Vagina (tissue), 2 donors: ENCODE measurements at regions not wholly inside any gene's neighbourhood (a gene's known extent, or its start where the extent isn't known, plus 50 kb on each side); places are given as distances from the start of the nearest gene placed in this dataset.
"Not testable (repeated sequence)": the region's sequence is repeated elsewhere in the genome, so short reads cannot be mapped to it uniquely, and the experiment has no call there.

Experiments used
- DNase-seq, 2 donors: peaks; one replicate each; pipeline ENCODE4 v3.0.0-alpha.2; 2017; ENCODE audit errors: extremely low spot score in 2 of 2
- H3K27ac ChIP-seq: fragments of 200-600 bp; sonication (generic); one replicate; pipeline ENCODE4 v1.5.1; 2019
- H3K27me3 ChIP-seq: fragments of 200-600 bp; sonication (generic); one replicate; pipeline ENCODE4 v1.5.1; 2019
- H3K36me3 ChIP-seq, 2 donors: fragments of 200-600 bp; sonication (generic); one replicate each; pipeline ENCODE4 v1.5.1; 2017 to 2019
- H3K4me1 ChIP-seq: fragments of 200-600 bp; sonication (generic); one replicate; pipeline ENCODE4 v1.5.1; 2019
- H3K4me3 ChIP-seq, 2 donors: fragments of 200-600 bp; sonication (generic); 1 replicate in 1 of 2; 2 replicates in 1 of 2; pipeline ENCODE4 v1.5.1; 2016 to 2019
- H3K9me3 ChIP-seq: fragments of 200-600 bp; sonication (generic); one replicate; pipeline ENCODE4 v1.5.1; 2019
- CTCF ChIP-seq, 3 experiments: fragments of 450-650 bp in 2 of 3; fragments of 200-600 bp in 1 of 3; sonication (generic) in 1 of 3; IDR thresholded peaks; one replicate each; pipeline ENCODE4 v1.5.1; 2017 to 2019; ENCODE audit warnings: antibody characterized with exemption in 3 of 3, mild to moderate bottlenecking in 2 of 3, moderate library complexity in 2 of 3
- POLR2A ChIP-seq, 2 donors: fragments of 450-650 bp; IDR thresholded peaks; one replicate each; pipeline ENCODE4 v1.6.1; 2017; ENCODE audit warnings: antibody characterized with exemption in 2 of 2, mild to moderate bottlenecking in 2 of 2, moderate library complexity in 2 of 2
- POLR2AphosphoS5 ChIP-seq, 2 donors: sonication (generic); formaldehyde crosslinking; IDR thresholded peaks; one replicate each; pipeline ENCODE4 v1.9.0; 2017; ENCODE audit warnings: antibody characterized with exemption in 2 of 2, mild to moderate bottlenecking in 2 of 2, low read depth in 1 of 2; ENCODE audit not compliant: insufficient read depth in 1 of 2
- intact Hi-C: fragments of 100-400 bp; cut with DNase I; formaldehyde crosslinking; loops from one replicate; pipeline ENCODE4 v1.15.1; 2023

GRCh38 chr7:56213574-56213973 lies 97.4 kb upstream of the NUPR2 start:
- peak; percentile 6 to 77 for DNase-seq
- Histone ChIP-seq H3K4me3 (no peak overlapping the region), H3K4me1 (no peaks in the 10 kb centered on the region), H3K27me3 (no peaks in the 10 kb centered on the region), H3K9me3 (no peaks in the 10 kb centered on the region), H3K27ac (no peak overlapping the region), H3K36me3 (no peaks in the 10 kb centered on the region)
- intact Hi-C loops, result no loop called here
- no peak for TF ChIP-seq POLR2A (IDR thresholded peaks at IDR 0.05)
- no peak for TF ChIP-seq CTCF (IDR thresholded peaks at IDR 0.05)
- no peak for TF ChIP-seq POLR2AphosphoS5 (IDR thresholded peaks at IDR 0.05; ENCODE audit: insufficient read depth in 1 of 2, low read depth in 1 of 2)

- intact Hi-C loops, result no loop called here
- DNase-seq, result no peak
- TF ChIP-seq POLR2A (IDR thresholded peaks at IDR 0.05), result no peak
- TF ChIP-seq POLR2AphosphoS5 (IDR thresholded peaks at IDR 0.05; ENCODE audit: insufficient read depth in 1 of 2, low read depth in 1 of 2), result no peak
- TF ChIP-seq CTCF (IDR thresholded peaks at IDR 0.05), result no peak
- Histone ChIP-seq H3K27me3 (no peaks in the 10 kb centered on the region), H3K4me3 (no peak overlapping the region), H3K9me3 (no peaks in the 10 kb centered on the region), H3K27ac (no peak overlapping the region), H3K36me3 (no peaks in the 10 kb centered on the region), H3K4me1 (no peaks in the 10 kb centered on the region)
Measured at GRCh38 chr7:56206420-56206819, 90.2 kb upstream of the NUPR2 start.

GRCh38 chr7:56199639-56200038 lies 83.4 kb upstream of the NUPR2 start:
- intact Hi-C loops, result no loop called here
- Histone ChIP-seq H3K27me3 (no peaks in the 10 kb centered on the region), H3K27ac (no peak overlapping the region), H3K36me3 (no peaks in the 10 kb centered on the region), H3K9me3 (no peaks in the 10 kb centered on the region), H3K4me3 (no peak overlapping the region), H3K4me1 (no peaks in the 10 kb centered on the region)
- no peak for TF ChIP-seq POLR2A (IDR thresholded peaks at IDR 0.05)
- DNase-seq, result no peak

- not testable (repeated sequence) for DNase-seq
Measured at GRCh38 chr7:56196195-56196594, 80.0 kb upstream of the NUPR2 start.

GRCh38 chr7:56188823-56189346 lies 72.7 kb upstream of the NUPR2 start:
- H3K27me3 ChIP-seq, result no peaks in the 10 kb centered on the region
- no peaks in the 10 kb centered on the region for H3K9me3 ChIP-seq
- no peaks in the 10 kb centered on the region for H3K36me3 ChIP-seq
- H3K4me1 ChIP-seq, result no peaks in the 10 kb centered on the region
- intact Hi-C loops, result no loop called here
- no peak for DNase-seq
- no peak overlapping the region for H3K4me3 ChIP-seq
- TF ChIP-seq POLR2AphosphoS5 (IDR thresholded peaks at IDR 0.05; ENCODE audit: insufficient read depth in 1 of 2, low read depth in 1 of 2) (no peak), POLR2A (IDR thresholded peaks at IDR 0.05) (no peak), CTCF (IDR thresholded peaks at IDR 0.05) (no peak)
- H3K27ac ChIP-seq, result no peak overlapping the region

More at GRCh38 chr7:56196195-56196594, 80.0 kb upstream of the NUPR2 start:
- H3K4me3 ChIP-seq, H3K9me3 ChIP-seq, H3K36me3 ChIP-seq, H3K4me1 ChIP-seq, intact Hi-C loops, H3K27me3 ChIP-seq, H3K27ac ChIP-seq: not testable (repeated sequence)

GRCh38 chr7:56188376-56188775 lies 72.2 kb upstream of the NUPR2 start:
- H3K4me1 ChIP-seq, result no peaks in the 10 kb centered on the region
- DNase-seq, result no peak
- H3K9me3 ChIP-seq, result no peaks in the 10 kb centered on the region
- no peaks in the 10 kb centered on the region for H3K27me3 ChIP-seq
- no peak overlapping the region for H3K27ac ChIP-seq
- intact Hi-C loops, result no loop called here
- no peak for TF ChIP-seq POLR2AphosphoS5 (IDR thresholded peaks at IDR 0.05; ENCODE audit: insufficient read depth in 1 of 2, low read depth in 1 of 2)
- TF ChIP-seq POLR2A (IDR thresholded peaks at IDR 0.05), result no peak
- TF ChIP-seq CTCF (IDR thresholded peaks at IDR 0.05), result no peak
- no peaks in the 10 kb centered on the region for H3K36me3 ChIP-seq
- no peak overlapping the region for H3K4me3 ChIP-seq
